Muscle layer of colon (tissue), 2 donors: ENCODE measurements at regions not wholly inside any gene's neighbourhood (a gene's known extent, or its start where the extent isn't known, plus 50 kb on each side); places are given as distances from the start of the nearest gene placed in this dataset.
A peak's percentile ranks its signal among the peaks of the same experiment; 100 is the strongest.

ENCODE experiments used
- H3K27ac ChIP-seq: one replicate; pipeline ENCODE4 v1.7.0; 2013; ENCODE audit warnings: low read depth, mild to moderate bottlenecking, low read length, moderate library complexity
- H3K27me3 ChIP-seq, 2 donors: one replicate each; pipeline ENCODE4 v1.7.0; 2013; ENCODE audit warnings: low read length in 2 of 2, mild to moderate bottlenecking in 2 of 2; ENCODE audit not compliant: insufficient read depth in 2 of 2, control insufficient read depth in 1 of 2
- H3K36me3 ChIP-seq: one replicate; pipeline ENCODE4 v1.7.0; 2013; ENCODE audit warnings: mild to moderate bottlenecking, low read length; ENCODE audit not compliant: insufficient read depth
- H3K4me1 ChIP-seq: one replicate; pipeline ENCODE4 v1.7.0; 2013; ENCODE audit warnings: mild to moderate bottlenecking, low read length; ENCODE audit not compliant: insufficient read depth
- H3K4me3 ChIP-seq, 2 donors: one replicate each; pipeline ENCODE4 v1.7.0; 2013; ENCODE audit warnings: low read length in 2 of 2, low read depth in 1 of 2, mild to moderate bottlenecking in 1 of 2, moderate library complexity in 1 of 2
- H3K9ac ChIP-seq: one replicate; pipeline ENCODE4 v1.7.0; 2013; ENCODE audit warnings: low read length
- H3K9me3 ChIP-seq: one replicate; pipeline ENCODE4 v1.7.0; 2013; ENCODE audit warnings: mild to moderate bottlenecking, low read length
- donor health status: abdominal sarcoma.
- donor health status: Adenocarcinoma of cecum.

DNA sequence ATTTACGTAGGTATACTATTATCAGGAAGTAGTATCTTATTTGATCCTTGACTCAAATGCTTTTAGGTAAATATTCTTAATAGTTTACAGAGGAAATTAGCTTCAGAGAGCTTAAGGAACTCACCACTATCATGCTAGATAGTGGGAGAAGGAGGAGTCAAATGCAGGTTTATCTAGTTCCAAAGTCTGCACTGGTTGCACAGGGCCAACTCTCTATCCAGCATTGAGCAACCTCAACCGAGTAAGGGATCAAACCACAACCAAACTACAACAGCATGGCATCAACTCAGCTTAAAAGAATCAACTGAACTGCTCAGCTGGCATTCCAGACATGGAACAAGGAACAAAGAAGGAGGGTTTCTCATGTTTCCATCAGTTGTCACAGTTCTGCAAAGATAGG is 306.0 kb downstream of the MAF start:
- Histone ChIP-seq H3K27ac (no peak overlapping the region), H3K36me3 (no peaks in the 10 kb centered on the region), H3K27me3 (no peaks in the 10 kb centered on the region), H3K4me3 (no peak overlapping the region), H3K9ac (no peak overlapping the region), H3K9me3 (no peaks in the 10 kb centered on the region), H3K4me1 (no peaks in the 10 kb centered on the region)

DNA sequence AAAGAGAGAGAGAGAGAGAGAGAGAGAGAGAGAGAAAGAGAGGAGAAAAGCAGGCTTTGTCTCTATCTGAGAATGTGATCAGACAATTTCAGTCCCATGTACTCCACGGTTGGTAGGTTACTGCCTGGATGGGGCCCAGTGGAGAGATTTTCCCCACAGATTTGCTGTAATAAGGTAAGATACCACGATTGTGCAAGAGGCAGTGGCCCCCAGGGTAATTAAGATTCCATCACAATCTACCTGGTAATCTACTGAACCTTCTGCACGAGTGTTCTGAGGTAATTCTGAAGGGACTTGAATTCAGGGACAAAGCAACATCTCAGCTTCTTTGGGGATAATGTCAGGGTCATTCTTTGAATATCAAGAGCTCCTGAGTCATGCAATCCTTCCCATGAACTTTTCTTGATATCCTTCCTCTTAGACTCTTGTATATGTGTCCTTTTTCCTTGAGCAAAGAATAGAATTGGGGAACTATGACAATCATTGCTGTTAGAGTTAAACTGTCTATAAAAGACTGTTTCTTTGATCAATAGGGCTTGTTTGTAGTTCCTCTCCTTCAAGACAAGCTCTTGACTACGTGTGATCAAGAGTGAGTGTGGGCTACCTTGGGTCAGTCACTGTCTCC is 306.6 kb downstream of the MAF start:
- H3K4me1 ChIP-seq: no peaks in the 10 kb centered on the region
- no peaks in the 10 kb centered on the region for H3K36me3 ChIP-seq
- no peaks in the 10 kb centered on the region for H3K27me3 ChIP-seq
- no peak overlapping the region for H3K4me3 ChIP-seq
- H3K9me3 ChIP-seq: no peaks in the 10 kb centered on the region
- no peak overlapping the region for H3K9ac ChIP-seq
- no peak overlapping the region for H3K27ac ChIP-seq

DNA sequence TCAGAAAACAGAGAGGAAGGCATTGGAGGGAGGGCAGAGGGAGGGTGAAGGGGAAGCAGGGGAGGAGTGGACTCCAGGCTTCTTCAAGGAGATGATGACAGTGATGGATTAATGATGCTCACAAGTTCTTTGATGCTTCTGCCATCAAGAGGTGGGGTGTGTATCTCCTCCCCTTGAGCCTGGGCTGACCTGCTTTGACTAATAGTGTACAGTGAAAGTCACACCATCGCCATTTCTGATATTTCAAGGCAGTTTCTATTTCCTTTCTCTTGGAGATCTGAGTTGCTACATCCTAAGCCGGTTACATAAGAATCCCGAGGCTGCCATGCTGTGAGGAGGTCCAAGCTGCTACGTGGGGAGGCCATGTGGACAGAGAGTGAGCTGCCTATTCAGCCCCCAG is 312.5 kb downstream of the MAF start:
- Histone ChIP-seq H3K27me3 (no peaks in the 10 kb centered on the region), H3K4me3 (no peak overlapping the region), H3K36me3 (no peaks in the 10 kb centered on the region), H3K4me1 (peaks cover 4% of the 10 kb centered on the region), H3K27ac (no peak overlapping the region), H3K9me3 (no peaks in the 10 kb centered on the region), H3K9ac (no peak overlapping the region)

DNA sequence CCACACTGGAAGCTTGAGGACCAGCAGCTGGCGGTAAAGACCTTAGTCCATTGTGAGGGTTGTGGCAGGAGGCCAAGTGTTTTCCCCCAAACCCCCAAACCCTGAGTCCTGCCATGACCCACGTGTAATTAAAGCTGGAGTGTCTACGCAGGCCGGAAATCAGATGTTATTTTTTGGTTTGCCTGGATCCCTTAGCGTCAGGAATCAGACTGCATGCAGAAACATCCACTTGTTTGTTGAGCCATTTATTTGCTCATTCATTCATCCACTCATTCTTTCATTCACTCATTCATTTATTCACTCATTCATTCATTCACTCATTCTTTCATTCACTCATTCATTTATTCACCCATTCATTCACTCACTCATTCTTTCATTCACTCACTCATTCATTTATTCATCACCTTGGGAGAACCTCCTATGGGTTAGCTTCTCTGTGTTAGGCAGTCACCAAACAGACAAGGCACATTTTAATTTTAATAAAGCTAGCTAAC is 313.1 kb downstream of the MAF start:
- Histone ChIP-seq H3K4me3 (peak overlapping the region; percentile 20 to 50), H3K36me3 (no peaks in the 10 kb centered on the region), H3K9ac (no peak overlapping the region), H3K27me3 (no peaks in the 10 kb centered on the region), H3K27ac (no peak overlapping the region), H3K9me3 (no peaks in the 10 kb centered on the region), H3K4me1 (peaks cover 4% of the 10 kb centered on the region)

DNA sequence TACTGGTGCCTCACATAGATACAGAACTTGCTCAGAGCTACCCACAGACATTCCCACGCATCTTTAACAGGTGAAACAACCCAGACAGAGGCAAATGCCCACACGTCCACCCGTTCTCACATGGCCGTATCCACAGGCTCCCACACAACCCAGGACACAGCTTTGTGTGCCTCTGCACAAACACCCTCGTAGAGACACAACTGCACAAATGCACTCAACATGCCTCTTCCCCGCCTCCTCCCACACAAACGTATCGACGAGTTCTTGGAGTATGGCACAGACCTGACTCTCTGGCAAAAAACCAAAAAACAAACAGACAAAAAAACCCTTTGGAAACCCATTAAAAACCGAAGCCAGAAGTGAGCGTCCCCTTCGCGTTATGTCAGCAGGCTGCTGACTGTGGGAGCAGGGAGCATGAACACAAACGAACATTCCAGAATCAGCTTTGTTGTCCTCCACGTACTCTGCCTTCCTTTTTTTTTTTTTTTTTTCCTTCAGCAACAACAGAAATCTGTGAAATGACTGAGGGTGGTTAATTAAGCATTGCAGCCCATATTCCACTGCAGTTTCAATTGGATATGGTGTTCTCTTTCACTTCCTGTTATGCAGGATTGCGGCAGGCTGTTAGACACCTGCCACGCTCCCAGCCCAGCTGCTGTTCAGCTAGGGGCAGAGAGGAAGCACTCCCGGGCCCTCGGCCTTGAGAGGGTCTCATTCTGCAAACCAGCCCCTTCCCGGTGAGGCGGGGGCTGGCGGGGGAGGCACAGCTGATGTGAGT is 313.7 kb downstream of the MAF start:
- H3K27ac ChIP-seq: no peak overlapping the region
- H3K4me3 ChIP-seq: peak overlapping the region; percentile 20 to 50
- no peak overlapping the region for H3K9ac ChIP-seq
- no peaks in the 10 kb centered on the region for H3K9me3 ChIP-seq
- H3K36me3 ChIP-seq: no peaks in the 10 kb centered on the region
- no peaks in the 10 kb centered on the region for H3K27me3 ChIP-seq
- peaks cover 4% of the 10 kb centered on the region for H3K4me1 ChIP-seq

DNA sequence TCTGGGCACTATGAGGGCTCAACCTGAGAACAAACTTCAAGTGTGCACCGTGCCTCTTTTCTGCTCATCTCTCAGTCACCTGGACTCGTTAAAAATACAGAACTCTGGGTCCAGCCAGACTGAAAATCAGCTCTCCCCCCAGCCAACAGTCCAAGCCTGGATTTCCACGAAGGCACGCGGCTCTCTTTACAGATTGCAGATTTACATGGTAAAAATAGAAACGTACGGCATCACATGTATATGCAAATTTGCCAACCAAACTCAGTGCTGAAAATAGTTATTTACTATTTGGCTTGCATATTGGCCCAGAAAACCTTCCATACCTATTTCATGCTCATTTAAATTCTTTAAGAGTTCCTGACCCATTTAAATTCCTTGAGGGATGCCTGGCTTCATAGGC is 315.8 kb downstream of the MAF start:
- Histone ChIP-seq H3K9me3 (no peaks in the 10 kb centered on the region), H3K9ac (no peak overlapping the region), H3K27me3 (no peaks in the 10 kb centered on the region), H3K4me1 (peaks cover 4% of the 10 kb centered on the region), H3K27ac (no peak overlapping the region), H3K36me3 (no peaks in the 10 kb centered on the region), H3K4me3 (no peak overlapping the region)

DNA sequence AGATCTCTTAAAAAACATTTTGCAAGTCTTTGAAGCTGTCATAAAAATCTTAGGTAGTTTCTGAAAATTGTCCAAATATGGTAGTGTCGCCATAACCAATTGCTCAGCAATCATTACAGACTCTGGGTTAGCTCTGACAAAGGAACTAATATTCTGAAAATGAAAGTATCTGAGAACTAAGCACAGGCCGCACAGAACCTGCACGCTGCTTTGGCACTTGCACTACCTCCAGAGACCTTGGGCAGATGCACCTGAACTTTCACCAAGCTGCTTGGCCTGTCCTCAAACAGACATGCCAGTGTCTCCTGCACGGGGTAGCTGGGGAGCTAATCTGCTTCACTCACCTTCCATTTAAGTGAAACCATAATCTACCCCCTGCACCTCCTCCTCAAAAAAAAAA is 317.0 kb downstream of the MAF start:
- H3K9me3 ChIP-seq: no peaks in the 10 kb centered on the region
- peaks cover 4% of the 10 kb centered on the region for H3K4me1 ChIP-seq
- H3K4me3 ChIP-seq: no peak overlapping the region
- H3K9ac ChIP-seq: no peak overlapping the region
- H3K27ac ChIP-seq: no peak overlapping the region
- H3K36me3 ChIP-seq: no peaks in the 10 kb centered on the region
- no peaks in the 10 kb centered on the region for H3K27me3 ChIP-seq

DNA sequence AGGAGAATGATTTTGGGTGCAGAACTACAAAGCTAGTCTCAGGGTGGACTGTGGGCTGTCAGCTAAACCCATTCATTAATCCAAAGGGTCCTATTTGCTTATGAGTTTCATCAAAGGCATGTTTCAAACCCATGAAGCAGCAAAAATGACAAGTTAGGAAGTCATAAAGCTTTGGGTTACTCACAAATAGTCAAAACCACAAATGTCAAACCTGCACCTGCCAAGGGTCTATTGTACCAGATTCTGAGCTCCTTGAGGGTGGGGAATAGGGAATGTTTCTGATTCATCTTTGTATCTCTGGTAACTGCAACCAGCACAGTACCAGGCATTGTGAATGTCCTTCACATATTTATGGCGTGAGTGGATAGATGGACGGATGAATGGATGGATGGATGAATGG is 317.7 kb downstream of the MAF start:
- Histone ChIP-seq H3K4me1 (peaks cover 2% of the 10 kb centered on the region), H3K4me3 (no peak overlapping the region), H3K9ac (no peak overlapping the region), H3K36me3 (no peaks in the 10 kb centered on the region), H3K27ac (no peak overlapping the region), H3K9me3 (no peaks in the 10 kb centered on the region), H3K27me3 (no peaks in the 10 kb centered on the region)

DNA sequence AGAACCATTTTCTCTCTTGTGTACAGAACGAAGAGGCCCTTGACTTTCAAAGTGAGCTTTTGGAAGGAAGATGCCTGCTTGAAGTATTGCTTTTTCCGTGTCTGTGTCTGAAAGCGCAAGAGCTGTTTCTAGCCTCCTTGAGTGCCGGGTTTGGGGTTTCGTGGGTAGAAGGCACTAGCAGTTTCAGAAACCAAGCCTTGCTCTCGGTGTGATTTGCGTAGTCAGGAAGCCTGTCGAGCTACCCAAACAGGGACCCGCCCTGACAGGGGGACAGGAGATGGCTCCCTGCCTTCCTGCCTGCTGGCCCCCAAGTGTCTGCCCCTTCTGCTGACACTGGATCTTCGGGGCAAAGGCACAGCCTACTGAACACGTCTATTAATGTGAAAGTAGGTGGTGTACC is 322.0 kb downstream of the MAF start:
- Histone ChIP-seq H3K27me3 (no peaks in the 10 kb centered on the region), H3K4me1 (no peaks in the 10 kb centered on the region), H3K9me3 (no peaks in the 10 kb centered on the region), H3K27ac (no peak overlapping the region), H3K36me3 (no peaks in the 10 kb centered on the region), H3K9ac (no peak overlapping the region), H3K4me3 (no peak overlapping the region)

DNA sequence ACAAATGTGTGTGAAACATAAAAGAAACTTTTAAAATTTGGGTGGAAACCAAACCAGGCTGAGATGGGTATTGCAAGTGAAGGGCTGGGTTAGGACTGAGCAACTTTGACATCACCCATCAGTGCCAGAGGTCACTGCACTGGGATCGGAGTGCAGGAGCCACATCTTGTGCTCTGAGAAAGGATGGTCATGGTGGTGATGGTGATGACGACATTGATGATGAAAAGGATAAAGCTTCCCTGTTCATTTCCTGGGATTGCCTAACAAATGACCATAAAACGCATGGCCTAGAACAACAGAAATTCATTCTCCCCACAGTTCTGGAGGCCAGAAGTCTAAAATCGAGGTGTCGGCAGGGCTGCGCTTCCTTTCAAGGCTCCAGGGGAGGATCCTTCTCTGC is 324.0 kb downstream of the MAF start:
- no peaks in the 10 kb centered on the region for H3K36me3 ChIP-seq
- H3K4me3 ChIP-seq: no peak overlapping the region
- H3K9me3 ChIP-seq: no peaks in the 10 kb centered on the region
- H3K27ac ChIP-seq: no peak overlapping the region
- no peak overlapping the region for H3K9ac ChIP-seq
- H3K27me3 ChIP-seq: no peaks in the 10 kb centered on the region
- no peaks in the 10 kb centered on the region for H3K4me1 ChIP-seq

DNA sequence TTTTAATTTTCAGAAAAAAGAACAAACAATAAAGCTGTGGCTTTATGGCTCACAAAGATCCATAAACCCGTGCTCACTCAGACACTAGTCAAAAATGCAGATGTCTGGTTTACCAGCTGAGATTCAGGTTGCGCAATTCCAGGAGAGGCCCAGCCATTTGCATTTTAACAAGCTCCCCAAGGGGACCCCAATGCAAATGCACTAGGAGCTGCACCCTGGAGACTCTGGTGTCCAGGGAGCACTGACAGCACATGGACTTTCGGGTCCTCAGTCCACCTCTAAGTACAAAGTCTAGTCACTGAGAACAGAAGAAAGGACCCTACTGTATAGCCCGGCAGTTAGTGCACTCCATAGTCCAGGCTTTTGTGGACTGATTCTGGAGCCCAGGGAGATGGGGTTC is 326.3 kb downstream of the MAF start:
- Histone ChIP-seq H3K9ac (no peak overlapping the region), H3K4me1 (no peaks in the 10 kb centered on the region), H3K36me3 (no peaks in the 10 kb centered on the region), H3K4me3 (no peak overlapping the region), H3K27me3 (no peaks in the 10 kb centered on the region), H3K27ac (no peak overlapping the region), H3K9me3 (no peaks in the 10 kb centered on the region)

DNA sequence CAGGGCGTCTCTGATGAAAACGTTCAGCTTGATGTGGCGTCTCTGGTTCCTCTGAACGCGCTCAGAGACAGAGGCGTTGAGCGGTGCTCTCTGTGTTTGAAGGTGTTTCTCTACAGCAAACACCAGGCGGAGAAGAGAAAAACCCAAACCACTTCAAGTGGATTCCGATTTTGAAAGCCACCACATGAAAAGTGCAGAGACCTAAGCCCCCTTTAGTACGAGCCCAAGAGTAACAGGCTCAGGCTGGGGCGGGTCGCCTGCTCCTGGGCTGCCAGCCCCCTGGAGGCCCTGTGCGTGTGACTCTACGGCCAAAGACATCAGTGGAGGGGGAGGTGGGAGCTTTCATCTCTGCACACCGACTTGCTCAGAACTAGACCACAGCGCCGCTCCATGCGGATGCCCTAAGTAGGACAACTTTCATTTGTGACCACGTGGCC is 328.4 kb downstream of the MAF start:
- no peak overlapping the region for H3K27ac ChIP-seq
- H3K36me3 ChIP-seq: no peaks in the 10 kb centered on the region
- no peaks in the 10 kb centered on the region for H3K4me1 ChIP-seq
- H3K9me3 ChIP-seq: no peaks in the 10 kb centered on the region
- no peak overlapping the region for H3K4me3 ChIP-seq
- no peaks in the 10 kb centered on the region for H3K27me3 ChIP-seq
- H3K9ac ChIP-seq: no peak overlapping the region
